A673 (cell line): ENCODE measurements at regions not wholly inside any gene's neighbourhood (a gene's known extent, or its start where the extent isn't known, plus 50 kb on each side); places are given as distances from the start of the nearest gene placed in this dataset.

Experiments used
- BruUV-seq: library from RNA; stranded (reverse); fragments of 400-500 nt; replicated peaks from 2 replicates; lab custom pipeline; 2021; lab: Mats Ljungman, UMichigan
- CTCF ChIA-PET: fragments of 300-600 bp; sonication (Branson Sonifier 250); formaldehyde crosslinking; loops from one replicate; lab custom pipeline; 2022; ENCODE audit warnings: antibody characterized with exemption; lab: Charles Lee
- POLR2A ChIA-PET: fragments of 300-600 bp; sonication (Branson Sonifier 250); formaldehyde crosslinking; loops from one replicate; lab custom pipeline; 2022; ENCODE audit warnings: antibody characterized with exemption; ENCODE audit not compliant: low non-redundant PET; lab: Charles Lee
- DNase-seq: peaks from one replicate; pipeline ENCODE4 v3.0.0-alpha.2; 2015; ENCODE audit warnings: low spot score
- H3K27ac ChIP-seq: fragments of 200-600 bp; sonication (generic); 2 replicates; pipeline ENCODE4 v1.5.1; 2016; ENCODE audit warnings: mixed run types, low read depth, mild to moderate bottlenecking, mixed read lengths, antibody characterized with exemption, low read length; ENCODE audit not compliant: poor library complexity, severe bottlenecking
- H3K27me3 ChIP-seq: fragments of 200-600 bp; sonication (generic); replicated peaks from 2 replicates; pipeline ENCODE4 v1.6.1; 2017; ENCODE audit warnings: mixed run types, low read depth, mild to moderate bottlenecking, mixed read lengths, antibody characterized with exemption, low read length; ENCODE audit not compliant: insufficient read depth, poor library complexity
- H3K36me3 ChIP-seq: fragments of 200-600 bp; sonication (generic); 2 replicates; pipeline ENCODE4 v1.6.1; 2016; ENCODE audit warnings: mixed run types, mild to moderate bottlenecking, mixed read lengths, antibody characterized with exemption, low read length; ENCODE audit not compliant: insufficient read depth, poor library complexity, severe bottlenecking
- H3K4me1 ChIP-seq: fragments of 200-600 bp; sonication (generic); 2 replicates; pipeline ENCODE4 v1.6.1; 2017; ENCODE audit warnings: mixed run types, mild to moderate bottlenecking, mixed read lengths, antibody characterized with exemption, low read length; ENCODE audit not compliant: insufficient read depth, poor library complexity, severe bottlenecking
- H3K4me3 ChIP-seq: fragments of 200-600 bp; sonication (generic); 2 replicates; pipeline ENCODE4 v1.5.1; 2016; ENCODE audit warnings: low read depth, mixed run types, mild to moderate bottlenecking, mixed read lengths, low read length; ENCODE audit not compliant: poor library complexity, severe bottlenecking
- H3K9me3 ChIP-seq: fragments of 200-600 bp; sonication (generic); 2 replicates; pipeline ENCODE4 v1.6.1; 2016; ENCODE audit warnings: mixed run types, low read depth, mild to moderate bottlenecking, mixed read lengths, antibody characterized with exemption, low read length; ENCODE audit not compliant: poor library complexity, severe bottlenecking
- CTCF ChIP-seq: fragments of 300-800, 200-600 bp; sonication (generic); conservative IDR thresholded peaks from 2 replicates; pipeline ENCODE4 v1.5.1; 2017; ENCODE audit warnings: low read depth, mild to moderate bottlenecking, antibody characterized with exemption, low read length, moderate library complexity, mixed read lengths
- EZH2 ChIP-seq: fragments of 200-600 bp; sonication (generic); IDR thresholded peaks from 2 replicates; pipeline ENCODE4 v1.6.1; 2017; ENCODE audit warnings: borderline replicate concordance, low read depth, mild to moderate bottlenecking, mixed read lengths, antibody characterized with exemption, low read length; ENCODE audit not compliant: poor library complexity, severe bottlenecking
- intact Hi-C: fragments of 100-400 bp; cut with micrococcal nuclease; formaldehyde crosslinking; loops from one replicate; pipeline ENCODE4 v1.10.0; 2022; ENCODE audit not compliant: unreplicated experiment

GRCh38 chr15:35151782-35152181, 66.7 kb upstream of the NANOGP8 start:
- POLR2A ChIA-PET: no interaction called here
- BruUV-seq: no TSS peak
- no peaks in the 10 kb centered on the region for H3K36me3 ChIP-seq
- H3K4me1 ChIP-seq: no peaks in the 10 kb centered on the region
- CTCF ChIA-PET: no interaction called here
- H3K9me3 ChIP-seq: no peaks in the 10 kb centered on the region
- intact Hi-C loops: no loop called here
- H3K4me3 ChIP-seq: no peak overlapping the region
- TF ChIP-seq CTCF (no peak), EZH2 (no peak)
- H3K27me3 ChIP-seq: no peaks in the 10 kb centered on the region
- no peak overlapping the region for H3K27ac ChIP-seq
- DNase-seq: no peak

- TF ChIP-seq EZH2 (no peak), CTCF (no peak)
- ChIA-PET CTCF (no interaction called here), POLR2A (no interaction called here)
- Histone ChIP-seq H3K9me3 (no peaks in the 10 kb centered on the region), H3K4me3 (no peak overlapping the region), H3K36me3 (no peaks in the 10 kb centered on the region), H3K27ac (no peak overlapping the region), H3K4me1 (no peaks in the 10 kb centered on the region), H3K27me3 (no peaks in the 10 kb centered on the region)
- BruUV-seq: no TSS peak
- no peak for DNase-seq
- intact Hi-C loops: no loop called here
These were observed 66.3 kb upstream of the NANOGP8 start for GRCh38 chr15:35151381-35151780.

GRCh38 chr15:35150361-35150760, 65.3 kb upstream of the NANOGP8 start:
- POLR2A ChIA-PET: no interaction called here
- Histone ChIP-seq H3K9me3 (no peaks in the 10 kb centered on the region), H3K4me3 (no peak overlapping the region), H3K4me1 (no peaks in the 10 kb centered on the region), H3K27me3 (no peaks in the 10 kb centered on the region), H3K36me3 (no peaks in the 10 kb centered on the region), H3K27ac (no peak overlapping the region)
- intact Hi-C loops: no loop called here
- BruUV-seq: no TSS peak
- DNase-seq: no peak
- CTCF ChIA-PET: no interaction called here
- TF ChIP-seq EZH2: no peak
- no peak for TF ChIP-seq CTCF
